ENCODE measurements at regions not wholly inside any gene's neighbourhood (a gene's known extent, or its start where the extent isn't known, plus 50 kb on each side); places are given as distances from the start of the nearest gene placed in this dataset.
"Not testable (repeated sequence)": the region's sequence is repeated elsewhere in the genome, so short reads cannot be mapped to it uniquely, and the experiment has no call there.

DNA sequence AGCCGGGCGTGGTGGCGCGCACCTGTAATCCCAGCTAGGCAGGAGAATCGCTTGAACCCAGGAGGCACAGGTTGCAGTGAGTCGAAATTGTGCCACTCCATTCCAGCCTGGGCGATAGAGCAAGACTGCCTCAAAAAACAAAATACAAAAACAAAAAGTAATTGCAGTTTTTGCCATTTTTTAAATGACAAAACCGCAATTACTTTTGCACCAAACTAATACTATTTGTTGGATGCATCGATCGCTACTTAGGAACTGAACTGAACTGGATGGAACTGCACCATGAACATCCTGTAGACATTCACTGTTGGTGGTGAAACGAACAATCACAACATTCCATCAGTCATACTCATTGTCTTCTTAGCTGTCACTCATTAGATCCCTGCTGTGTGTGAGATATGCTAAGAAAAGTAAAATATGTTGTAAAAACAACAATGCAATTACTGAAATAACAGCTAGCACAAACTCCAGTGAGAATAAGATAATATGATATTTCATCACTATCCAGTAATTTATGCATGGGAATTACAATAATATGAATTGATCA lies 341.2 kb downstream of the ACTR3B start:
- Histone ChIP-seq H3K9me2 (replicated peaks; ENCODE audit: insufficient read depth, low read length) (no peaks in the 10 kb centered on the region), H3K27me3 (ENCODE audit: low read length) (no peaks in the 10 kb centered on the region), H3K79me2 (ENCODE audit: low read length) (no peaks in the 10 kb centered on the region), H3K4me3 (ENCODE audit: low read length) (no peak overlapping the region), H3K9ac (ENCODE audit: low read length) (no peak overlapping the region), H3K9me3 (ENCODE audit: low read length) (no peaks in the 10 kb centered on the region), H2AFZ (ENCODE audit: low read length) (no peak overlapping the region), H3K36me3 (ENCODE audit: insufficient read depth, low read length) (no peaks in the 10 kb centered on the region), H3K4me2 (ENCODE audit: low read depth, low read length, poor library complexity, severe bottlenecking) (no peak overlapping the region), H3K4me1 (ENCODE audit: low read length) (no peaks in the 10 kb centered on the region), H4K20me1 (ENCODE audit: insufficient read depth, low read depth, low read length) (no peaks in the 10 kb centered on the region), H3K27ac (ENCODE audit: low read length) (no peak overlapping the region)
- no peak for DNase-seq

DNA sequence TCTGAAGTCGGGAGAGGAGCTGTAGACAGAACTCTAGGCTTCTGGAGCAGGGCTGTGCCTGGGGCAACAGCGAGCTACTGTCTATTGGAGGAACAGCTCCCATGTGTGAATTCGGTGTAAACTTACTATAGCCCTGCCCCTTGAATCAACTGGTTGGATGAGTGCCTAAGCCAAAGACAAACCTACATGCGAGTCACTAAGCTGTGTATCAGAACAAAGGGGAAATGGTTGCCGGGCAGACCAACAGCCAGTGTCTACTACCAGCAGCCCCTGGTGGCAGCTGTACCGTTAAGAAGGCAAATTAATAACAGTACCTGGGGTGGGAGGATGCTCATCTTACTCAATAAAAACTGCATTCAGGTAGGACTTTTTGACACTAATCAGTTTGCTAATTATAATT lies 343.6 kb downstream of the ACTR3B start:
- no peak overlapping the region for H3K4me2 ChIP-seq (ENCODE audit: low read depth, low read length, poor library complexity, severe bottlenecking)
- H4K20me1 ChIP-seq (ENCODE audit: insufficient read depth, low read depth, low read length): no peaks in the 10 kb centered on the region
- no peaks in the 10 kb centered on the region for H3K27me3 ChIP-seq (ENCODE audit: low read length)
- no peaks in the 10 kb centered on the region for H3K9me3 ChIP-seq (ENCODE audit: low read length)
- no peak overlapping the region for H2AFZ ChIP-seq (ENCODE audit: low read length)
- no peak overlapping the region for H3K4me3 ChIP-seq (ENCODE audit: low read length)
- no peaks in the 10 kb centered on the region for H3K9me2 ChIP-seq (replicated peaks; ENCODE audit: insufficient read depth, low read length)
- H3K79me2 ChIP-seq (ENCODE audit: low read length): no peaks in the 10 kb centered on the region
- no peak overlapping the region for H3K9ac ChIP-seq (ENCODE audit: low read length)
- DNase-seq: peak; percentile 44
- no peak overlapping the region for H3K27ac ChIP-seq (ENCODE audit: low read length)
- H3K36me3 ChIP-seq (ENCODE audit: insufficient read depth, low read length): no peaks in the 10 kb centered on the region
- H3K4me1 ChIP-seq (ENCODE audit: low read length): no peaks in the 10 kb centered on the region

DNA sequence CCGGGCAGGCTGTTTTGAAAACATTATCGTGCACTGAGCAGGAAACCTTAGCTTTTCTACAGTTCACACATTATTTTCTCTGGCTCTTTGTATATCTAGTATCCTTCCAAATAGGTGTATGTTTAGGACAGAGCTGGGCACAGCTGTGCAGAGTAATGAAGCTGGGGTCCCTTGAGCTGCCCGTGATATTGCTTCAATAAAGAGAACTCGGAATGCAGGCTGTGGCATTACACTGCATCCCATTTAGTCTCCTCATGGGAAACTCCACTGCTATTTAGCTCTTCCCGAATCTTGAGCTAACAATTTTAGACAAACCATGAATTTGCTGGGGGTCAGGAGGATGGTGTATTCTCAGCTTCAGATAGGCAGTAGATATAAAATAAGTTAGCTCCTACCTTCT lies 348.3 kb downstream of the ACTR3B start:
- H3K79me2 ChIP-seq (ENCODE audit: low read length): no peaks in the 10 kb centered on the region
- H3K4me1 ChIP-seq (ENCODE audit: low read length): no peaks in the 10 kb centered on the region
- H3K27ac ChIP-seq (ENCODE audit: low read length): no peak overlapping the region
- no peaks in the 10 kb centered on the region for H3K9me2 ChIP-seq (replicated peaks; ENCODE audit: insufficient read depth, low read length)
- H3K9ac ChIP-seq (ENCODE audit: low read length): no peak overlapping the region
- H2AFZ ChIP-seq (ENCODE audit: low read length): no peak overlapping the region
- no peaks in the 10 kb centered on the region for H3K9me3 ChIP-seq (ENCODE audit: low read length)
- DNase-seq: no peak
- no peaks in the 10 kb centered on the region for H3K27me3 ChIP-seq (ENCODE audit: low read length)
- no peaks in the 10 kb centered on the region for H4K20me1 ChIP-seq (ENCODE audit: insufficient read depth, low read depth, low read length)
- no peaks in the 10 kb centered on the region for H3K36me3 ChIP-seq (ENCODE audit: insufficient read depth, low read length)
- H3K4me3 ChIP-seq (ENCODE audit: low read length): no peak overlapping the region
- no peak overlapping the region for H3K4me2 ChIP-seq (ENCODE audit: low read depth, low read length, poor library complexity, severe bottlenecking)

DNA sequence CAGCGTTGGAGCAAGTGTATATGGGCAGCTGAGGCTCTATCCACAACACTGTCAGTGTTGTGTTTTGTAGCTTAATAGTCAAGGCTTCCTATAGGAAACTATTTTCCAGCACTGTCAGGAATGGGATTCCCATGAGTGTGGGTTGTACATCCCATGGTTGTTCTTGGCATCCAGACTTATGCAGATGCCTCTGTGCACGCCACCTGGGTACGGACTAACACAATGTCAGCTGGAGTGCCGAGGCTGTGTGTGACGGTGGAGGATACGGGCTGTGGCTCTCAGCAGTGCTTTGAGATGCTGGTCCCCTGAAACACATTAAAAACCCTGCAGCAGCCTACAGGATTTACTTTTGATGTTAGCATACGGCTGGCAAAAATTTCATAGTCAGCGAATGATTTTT lies 350.0 kb downstream of the ACTR3B start:
- H3K27me3 ChIP-seq (ENCODE audit: low read length): no peaks in the 10 kb centered on the region
- no peaks in the 10 kb centered on the region for H3K36me3 ChIP-seq (ENCODE audit: insufficient read depth, low read length)
- no peak overlapping the region for H3K27ac ChIP-seq (ENCODE audit: low read length)
- H3K4me1 ChIP-seq (ENCODE audit: low read length): no peaks in the 10 kb centered on the region
- H3K9me3 ChIP-seq (ENCODE audit: low read length): no peaks in the 10 kb centered on the region
- H2AFZ ChIP-seq (ENCODE audit: low read length): no peak overlapping the region
- H3K4me3 ChIP-seq (ENCODE audit: low read length): no peak overlapping the region
- H3K9me2 ChIP-seq (replicated peaks; ENCODE audit: insufficient read depth, low read length): no peaks in the 10 kb centered on the region
- no peak overlapping the region for H3K9ac ChIP-seq (ENCODE audit: low read length)
- DNase-seq: no peak
- H3K4me2 ChIP-seq (ENCODE audit: low read depth, low read length, poor library complexity, severe bottlenecking): no peak overlapping the region
- no peaks in the 10 kb centered on the region for H3K79me2 ChIP-seq (ENCODE audit: low read length)
- H4K20me1 ChIP-seq (ENCODE audit: insufficient read depth, low read depth, low read length): no peaks in the 10 kb centered on the region

DNA sequence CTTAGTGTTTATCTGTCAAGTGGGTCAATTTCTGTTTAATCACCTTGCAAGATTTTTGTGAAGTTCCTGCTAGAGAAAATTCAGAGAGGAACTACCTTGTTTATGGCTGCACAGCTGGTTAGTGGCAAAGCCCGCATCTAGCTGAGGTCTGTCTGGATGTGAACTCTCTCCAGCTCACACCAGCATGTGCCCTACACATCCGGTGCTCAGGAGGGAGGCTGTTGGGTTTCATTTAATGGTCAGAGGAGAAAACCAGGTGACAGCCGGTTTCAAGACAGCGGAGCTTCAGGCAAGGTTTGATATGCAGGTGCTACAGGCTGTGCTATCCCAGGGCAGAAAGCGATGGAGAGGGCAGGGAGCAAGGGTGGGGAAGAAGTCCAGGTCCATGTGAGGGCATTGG lies 351.1 kb downstream of the ACTR3B start:
- no peaks in the 10 kb centered on the region for H3K9me3 ChIP-seq (ENCODE audit: low read length)
- no peak overlapping the region for H2AFZ ChIP-seq (ENCODE audit: low read length)
- no peaks in the 10 kb centered on the region for H3K9me2 ChIP-seq (replicated peaks; ENCODE audit: insufficient read depth, low read length)
- H3K27ac ChIP-seq (ENCODE audit: low read length): no peak overlapping the region
- H4K20me1 ChIP-seq (ENCODE audit: insufficient read depth, low read depth, low read length): no peaks in the 10 kb centered on the region
- H3K79me2 ChIP-seq (ENCODE audit: low read length): no peaks in the 10 kb centered on the region
- no peak overlapping the region for H3K9ac ChIP-seq (ENCODE audit: low read length)
- no peaks in the 10 kb centered on the region for H3K4me1 ChIP-seq (ENCODE audit: low read length)
- no peak overlapping the region for H3K4me3 ChIP-seq (ENCODE audit: low read length)
- no peaks in the 10 kb centered on the region for H3K27me3 ChIP-seq (ENCODE audit: low read length)
- no peak overlapping the region for H3K4me2 ChIP-seq (ENCODE audit: low read depth, low read length, poor library complexity, severe bottlenecking)
- no peaks in the 10 kb centered on the region for H3K36me3 ChIP-seq (ENCODE audit: insufficient read depth, low read length)
- DNase-seq: no peak

DNA sequence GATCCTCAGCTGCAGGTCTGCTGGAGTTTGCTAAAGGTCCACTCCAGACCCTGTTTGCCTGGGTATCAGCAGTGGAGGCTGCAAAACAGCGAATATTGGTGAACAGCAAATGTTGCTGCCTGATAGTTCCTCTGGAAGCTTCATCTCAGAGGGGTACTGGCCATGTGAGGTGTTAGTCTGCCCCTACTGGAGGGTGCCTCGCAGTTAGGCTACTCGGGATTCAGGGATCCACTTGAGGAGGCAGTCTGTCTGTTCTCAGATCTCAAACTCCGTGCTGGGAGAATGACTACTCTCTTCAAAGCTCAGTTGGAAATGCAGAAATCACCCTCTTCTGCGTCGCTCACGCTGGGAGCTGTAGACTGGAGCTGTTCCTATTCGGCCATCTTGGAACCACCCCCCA lies 362.7 kb downstream of the ACTR3B start:
- not testable (repeated sequence) for H3K79me2 ChIP-seq (ENCODE audit: low read length); H3K9ac ChIP-seq (ENCODE audit: low read length); H4K20me1 ChIP-seq (ENCODE audit: insufficient read depth, low read depth, low read length); H3K4me3 ChIP-seq (ENCODE audit: low read length); H3K4me1 ChIP-seq (ENCODE audit: low read length); H3K9me3 ChIP-seq (ENCODE audit: low read length); H3K4me2 ChIP-seq (ENCODE audit: low read depth, low read length, poor library complexity, severe bottlenecking); H2AFZ ChIP-seq (ENCODE audit: low read length); H3K27me3 ChIP-seq (ENCODE audit: low read length); H3K36me3 ChIP-seq (ENCODE audit: insufficient read depth, low read length); H3K27ac ChIP-seq (ENCODE audit: low read length); H3K9me2 ChIP-seq (replicated peaks; ENCODE audit: insufficient read depth, low read length)
- DNase-seq: peak; percentile 48

DNA sequence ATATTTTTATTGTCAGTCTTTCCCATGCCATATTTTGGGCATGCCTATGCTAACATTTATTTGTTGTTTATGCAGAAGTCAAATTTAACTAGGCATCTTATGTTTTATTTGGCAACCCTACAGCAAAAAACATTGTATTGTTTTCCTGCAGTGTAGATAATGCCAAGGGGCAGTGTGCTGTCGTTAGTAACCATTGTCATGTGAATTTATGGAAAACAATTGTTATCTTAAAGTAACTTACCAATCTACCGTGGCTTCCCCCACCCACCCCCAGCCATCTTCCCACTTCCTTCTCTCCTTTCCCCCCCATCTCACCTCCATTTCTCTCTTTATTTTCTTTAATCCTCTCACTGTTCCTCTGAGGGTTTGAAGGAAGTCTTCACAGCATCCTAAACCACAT lies 370.5 kb downstream of the ACTR3B start:
- H3K36me3 ChIP-seq (ENCODE audit: insufficient read depth, low read length): no peaks in the 10 kb centered on the region
- H3K27ac ChIP-seq (ENCODE audit: low read length): no peak overlapping the region
- H3K4me1 ChIP-seq (ENCODE audit: low read length): no peaks in the 10 kb centered on the region
- H3K9me2 ChIP-seq (replicated peaks; ENCODE audit: insufficient read depth, low read length): no peaks in the 10 kb centered on the region
- no peak for DNase-seq
- no peak overlapping the region for H3K4me2 ChIP-seq (ENCODE audit: low read depth, low read length, poor library complexity, severe bottlenecking)
- no peak overlapping the region for H3K9ac ChIP-seq (ENCODE audit: low read length)
- H4K20me1 ChIP-seq (ENCODE audit: insufficient read depth, low read depth, low read length): no peaks in the 10 kb centered on the region
- H3K9me3 ChIP-seq (ENCODE audit: low read length): no peaks in the 10 kb centered on the region
- no peak overlapping the region for H3K4me3 ChIP-seq (ENCODE audit: low read length)
- H2AFZ ChIP-seq (ENCODE audit: low read length): no peak overlapping the region
- H3K27me3 ChIP-seq (ENCODE audit: low read length): 0 out of 2 replicates have a peak, but pooled peaks cover 3% of the 10 kb centered on the region
- H3K79me2 ChIP-seq (ENCODE audit: low read length): no peaks in the 10 kb centered on the region

DNA sequence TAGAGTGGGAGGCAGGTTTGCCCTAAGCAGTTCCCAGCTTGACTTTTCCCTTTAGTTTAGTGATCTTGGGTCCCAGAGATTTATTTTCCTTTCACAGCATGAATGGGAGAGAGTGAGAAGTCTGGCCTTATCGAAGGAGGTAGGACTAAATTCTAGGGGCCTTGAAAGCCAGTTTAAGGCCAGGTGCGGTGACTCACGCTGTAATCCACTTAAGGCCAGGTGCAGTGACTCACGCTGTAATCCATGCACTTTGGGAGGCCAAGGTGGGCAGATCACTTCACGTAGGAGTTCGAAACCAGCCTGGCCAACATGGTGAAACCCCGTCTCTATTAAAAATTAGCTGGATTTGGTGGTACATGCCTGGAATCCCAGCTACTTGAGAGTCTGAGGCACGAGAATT lies 392.2 kb downstream of the ACTR3B start:
- no peaks in the 10 kb centered on the region for H3K36me3 ChIP-seq (ENCODE audit: insufficient read depth, low read length)
- no peak overlapping the region for H2AFZ ChIP-seq (ENCODE audit: low read length)
- no peak overlapping the region for H3K27ac ChIP-seq (ENCODE audit: low read length)
- H3K9me2 ChIP-seq (replicated peaks; ENCODE audit: insufficient read depth, low read length): no peaks in the 10 kb centered on the region
- no peak overlapping the region for H3K9ac ChIP-seq (ENCODE audit: low read length)
- no peaks in the 10 kb centered on the region for H3K9me3 ChIP-seq (ENCODE audit: low read length)
- DNase-seq: no peak
- no peaks in the 10 kb centered on the region for H3K27me3 ChIP-seq (ENCODE audit: low read length)
- H3K4me1 ChIP-seq (ENCODE audit: low read length): no peaks in the 10 kb centered on the region
- H3K4me2 ChIP-seq (ENCODE audit: low read depth, low read length, poor library complexity, severe bottlenecking): no peak overlapping the region
- H3K79me2 ChIP-seq (ENCODE audit: low read length): no peaks in the 10 kb centered on the region
- no peaks in the 10 kb centered on the region for H4K20me1 ChIP-seq (ENCODE audit: insufficient read depth, low read depth, low read length)
- no peak overlapping the region for H3K4me3 ChIP-seq (ENCODE audit: low read length)
